ENCODE measurements at regions not wholly inside any gene's neighbourhood (a gene's known extent, or its start where the extent isn't known, plus 50 kb on each side); places are given as distances from the start of the nearest gene placed in this dataset.

- TF ChIP-seq CTCF (optimal IDR thresholded peaks at IDR 0.05 in 1 of 3, IDR thresholded peaks at IDR 0.05 in 1 of 3, conservative IDR thresholded peaks at IDR 0.05 in 1 of 3; ENCODE audit: extremely low read depth in 1 of 3, insufficient read depth in 2 of 3, low read length in 3 of 3) = no peak
- TF ChIP-seq EZH2 (IDR thresholded peaks at IDR 0.05; ENCODE audit: low read length) = no peak
Measured at GRCh38 chr2:167814881-167815718, 432.3 kb downstream of the STK39 start.

Measured in keratinocyte (primary cell).